Glomerular endothelial cell (primary cell): ENCODE measurements at regions not wholly inside any gene's neighbourhood (a gene's known extent, or its start where the extent isn't known, plus 50 kb on each side); places are given as distances from the start of the nearest gene placed in this dataset.
A peak's percentile ranks its signal among the peaks of the same experiment; 100 is the strongest.
"Not testable (repeated sequence)": the region's sequence is repeated elsewhere in the genome, so short reads cannot be mapped to it uniquely, and the experiment has no call there.

ENCODE experiments used
- DNase-seq: peaks from one replicate; pipeline ENCODE4 v3.0.0-alpha.2; 2011; ENCODE audit warnings: low read depth, low spot score; ENCODE audit errors: extremely low read depth

- no peak for DNase-seq
These were observed 84.1 kb downstream of the ACTBL2 start for GRCh38 chr5:57398413-57399093.

GRCh38 chr5:57396701-57397100 is 85.9 kb downstream of the ACTBL2 start:
- no peak for DNase-seq

- DNase-seq, result no peak
These were observed 88.0 kb downstream of the ACTBL2 start for GRCh38 chr5:57394421-57395210.

GRCh38 chr5:57386958-57387357 is 95.7 kb downstream of the ACTBL2 start:
- no peak for DNase-seq

GRCh38 chr5:57383093-57383861 is 99.3 kb downstream of the ACTBL2 start:
- DNase-seq, result peak; percentile 84

- no peak for DNase-seq
These were observed 100.0 kb downstream of the ACTBL2 start for GRCh38 chr5:57382655-57383054.

- DNase-seq, result no peak
These were observed 112.2 kb downstream of the ACTBL2 start for GRCh38 chr5:57370376-57370775.

- no peak for DNase-seq
These were observed 114.6 kb downstream of the ACTBL2 start for GRCh38 chr5:57368010-57368409.

GRCh38 chr5:57366744-57367143 is 115.9 kb downstream of the ACTBL2 start:
- no peak for DNase-seq

GRCh38 chr5:57362951-57363350 is 119.7 kb downstream of the ACTBL2 start:
- DNase-seq, result no peak

- no peak for DNase-seq
These were observed 121.7 kb downstream of the ACTBL2 start for GRCh38 chr5:57360871-57361270.

- DNase-seq, result no peak
These were observed 123.6 kb downstream of the ACTBL2 start for GRCh38 chr5:57358796-57359592.

- not testable (repeated sequence) for DNase-seq
These were observed 125.8 kb downstream of the ACTBL2 start for GRCh38 chr5:57356850-57357249.

GRCh38 chr5:57349214-57349613 is 133.4 kb downstream of the ACTBL2 start:
- DNase-seq, result no peak

- no peak for DNase-seq
These were observed 134.1 kb downstream of the ACTBL2 start for GRCh38 chr5:57348376-57349140.

- DNase-seq, result no peak
These were observed 136.3 kb downstream of the ACTBL2 start for GRCh38 chr5:57346328-57346727.

- no peak for DNase-seq
These were observed 141.1 kb downstream of the ACTBL2 start for GRCh38 chr5:57341380-57341979.

GRCh38 chr5:57340681-57341080 is 141.9 kb downstream of the ACTBL2 start:
- DNase-seq, result no peak

- no peak for DNase-seq
These were observed 143.1 kb downstream of the ACTBL2 start for GRCh38 chr5:57339521-57339920.
